Endodermal cell (in vitro differentiated cells): ENCODE measurements at regions not wholly inside any gene's neighbourhood (a gene's known extent, or its start where the extent isn't known, plus 50 kb on each side); places are given as distances from the start of the nearest gene placed in this dataset.

ENCODE experiments used
- DNase-seq: peaks from one replicate; pipeline ENCODE4 v3.0.0-alpha.2; 2017
- H3K27ac ChIP-seq: 2 replicates; pipeline ENCODE4 v1.5.1; 2013; ENCODE audit warnings: mild to moderate bottlenecking, low read depth, low read length, moderate library complexity
- H3K27me3 ChIP-seq: 2 replicates; pipeline ENCODE4 v1.6.1; 2013; ENCODE audit warnings: mild to moderate bottlenecking, low read length, moderate library complexity; ENCODE audit not compliant: insufficient read depth, control insufficient read depth, poor library complexity, severe bottlenecking
- H3K36me3 ChIP-seq: 2 replicates; pipeline ENCODE4 v1.7.0; 2013; ENCODE audit warnings: mild to moderate bottlenecking, low read length, moderate library complexity; ENCODE audit not compliant: control insufficient read depth, insufficient read depth
- H3K4me1 ChIP-seq: one replicate; pipeline ENCODE4 v1.7.0; 2013; ENCODE audit warnings: low read length; ENCODE audit not compliant: control insufficient read depth, insufficient read depth
- H3K4me3 ChIP-seq: 2 replicates; pipeline ENCODE4 v1.5.1; 2013; ENCODE audit warnings: mild to moderate bottlenecking, low read length, moderate library complexity
- H3K9ac ChIP-seq: 2 replicates; pipeline ENCODE4 v1.6.1; 2013; ENCODE audit warnings: mild to moderate bottlenecking, low read length, moderate library complexity; ENCODE audit not compliant: poor library complexity, severe bottlenecking; ENCODE audit errors: extremely low read depth
- H3K9me3 ChIP-seq: 2 replicates; pipeline ENCODE4 v1.6.1; 2013; ENCODE audit warnings: mild to moderate bottlenecking, low read length, moderate library complexity; ENCODE audit not compliant: control insufficient read depth
- H3K27ac Mint-ChIP-seq: 2 replicates; pipeline ENCODE4 v1.8.0; 2020; ENCODE audit warnings: mixed read lengths
- H3K27me3 Mint-ChIP-seq: 2 replicates; pipeline ENCODE4 v1.8.0; 2021; ENCODE audit warnings: mild to moderate bottlenecking, mixed read lengths; ENCODE audit not compliant: insufficient read depth
- H3K36me3 Mint-ChIP-seq: 2 replicates; pipeline ENCODE4 v1.8.0; 2020; ENCODE audit warnings: low read depth, mixed read lengths
- H3K4me1 Mint-ChIP-seq: 2 replicates; pipeline ENCODE4 v1.8.0; 2020; ENCODE audit warnings: mixed read lengths
- H3K4me3 Mint-ChIP-seq: 2 replicates; pipeline ENCODE4 v1.8.0; 2020; ENCODE audit warnings: mild to moderate bottlenecking, moderate library complexity, mixed read lengths
- H3K9me3 Mint-ChIP-seq: 2 replicates; pipeline ENCODE4 v1.8.0; 2020; ENCODE audit warnings: mild to moderate bottlenecking, mixed read lengths
- CTCF ChIP-seq: fragments of 200-600 bp; sonication (generic); conservative IDR thresholded peaks from 2 replicates; pipeline ENCODE4 v1.5.0; 2021; ENCODE audit warnings: antibody characterized with exemption, mild to moderate bottlenecking
- WGBS, 2 experiments: methylation state at CpG; one replicate each; pipeline versions ENCODE4 v1.1.5 to v1.1.7; 2013; ENCODE audit warnings: missing lambda C conversion rate in 2 of 2, mixed read lengths in 1 of 2; ENCODE audit not compliant: insufficient coverage in 1 of 2, insufficient read length in 1 of 2; 5-methylcytosine and 5-hydroxymethylcytosine counted together

- no peaks in the 10 kb centered on the region for H3K36me3 Mint-ChIP-seq
- no peaks in the 10 kb centered on the region for H3K36me3 ChIP-seq
- H3K9me3 ChIP-seq, result peaks cover 16% of the 10 kb centered on the region
- 95% methylated on average over 2 of the region's 2 CpGs; no CpG with 5 or more reads in 1 of the 2 experiments for WGBS, 2 experiments
- H3K27ac Mint-ChIP-seq, result no peak overlapping the region
- no peaks in the 10 kb centered on the region for H3K27me3 ChIP-seq
- no peak overlapping the region for H3K4me3 ChIP-seq
- no peaks in the 10 kb centered on the region for H3K4me1 ChIP-seq
- TF ChIP-seq CTCF, result peak; percentile 52
- H3K9me3 Mint-ChIP-seq, result peaks cover 9% of the 10 kb centered on the region
- H3K27ac ChIP-seq, result no peak overlapping the region
- no peak overlapping the region for H3K4me3 Mint-ChIP-seq
- no peak for DNase-seq
- no peaks in the 10 kb centered on the region for H3K27me3 Mint-ChIP-seq
- H3K4me1 Mint-ChIP-seq, result no peaks in the 10 kb centered on the region
- no peak overlapping the region for H3K9ac ChIP-seq
These were observed 179.1 kb downstream of the FAM170A start for GRCh38 chr5:119808474-119808873.

GRCh38 chr5:119810217-119810616 is 180.9 kb downstream of the FAM170A start:
- no peaks in the 10 kb centered on the region for H3K36me3 Mint-ChIP-seq
- TF ChIP-seq CTCF, result no peak
- H3K4me3 ChIP-seq, result no peak overlapping the region
- no peaks in the 10 kb centered on the region for H3K4me1 ChIP-seq
- H3K9me3 Mint-ChIP-seq, result peaks cover 9% of the 10 kb centered on the region
- no peaks in the 10 kb centered on the region for H3K27me3 ChIP-seq
- peaks cover 16% of the 10 kb centered on the region for H3K9me3 ChIP-seq
- no peaks in the 10 kb centered on the region for H3K4me1 Mint-ChIP-seq
- no peak overlapping the region for H3K4me3 Mint-ChIP-seq
- no peak overlapping the region for H3K27ac Mint-ChIP-seq
- no peaks in the 10 kb centered on the region for H3K27me3 Mint-ChIP-seq
- no peak overlapping the region for H3K27ac ChIP-seq
- H3K36me3 ChIP-seq, result no peaks in the 10 kb centered on the region
- DNase-seq, result no peak
- H3K9ac ChIP-seq, result no peak overlapping the region

GRCh38 chr5:119811458-119811857 is 182.1 kb downstream of the FAM170A start:
- Mint-ChIP-seq H3K27ac (no peak overlapping the region), H3K27me3 (no peaks in the 10 kb centered on the region), H3K36me3 (no peaks in the 10 kb centered on the region), H3K4me1 (no peaks in the 10 kb centered on the region), H3K9me3 (peaks cover 9% of the 10 kb centered on the region), H3K4me3 (no peak overlapping the region)
- Histone ChIP-seq H3K4me3 (no peak overlapping the region), H3K27me3 (no peaks in the 10 kb centered on the region), H3K9ac (no peak overlapping the region), H3K9me3 (peaks cover 16% of the 10 kb centered on the region), H3K36me3 (no peaks in the 10 kb centered on the region), H3K27ac (no peak overlapping the region), H3K4me1 (no peaks in the 10 kb centered on the region)
- TF ChIP-seq CTCF, result no peak
- DNase-seq, result no peak
- 68% methylated on average over 3 of the region's 5 CpGs; no CpG with 5 or more reads in 1 of the 2 experiments for WGBS, 2 experiments
